ENCODE measurements at regions not wholly inside any gene's neighbourhood (a gene's known extent, or its start where the extent isn't known, plus 50 kb on each side); places are given as distances from the start of the nearest gene placed in this dataset.
A peak's percentile ranks its signal among the peaks of the same experiment; 100 is the strongest.

DNA sequence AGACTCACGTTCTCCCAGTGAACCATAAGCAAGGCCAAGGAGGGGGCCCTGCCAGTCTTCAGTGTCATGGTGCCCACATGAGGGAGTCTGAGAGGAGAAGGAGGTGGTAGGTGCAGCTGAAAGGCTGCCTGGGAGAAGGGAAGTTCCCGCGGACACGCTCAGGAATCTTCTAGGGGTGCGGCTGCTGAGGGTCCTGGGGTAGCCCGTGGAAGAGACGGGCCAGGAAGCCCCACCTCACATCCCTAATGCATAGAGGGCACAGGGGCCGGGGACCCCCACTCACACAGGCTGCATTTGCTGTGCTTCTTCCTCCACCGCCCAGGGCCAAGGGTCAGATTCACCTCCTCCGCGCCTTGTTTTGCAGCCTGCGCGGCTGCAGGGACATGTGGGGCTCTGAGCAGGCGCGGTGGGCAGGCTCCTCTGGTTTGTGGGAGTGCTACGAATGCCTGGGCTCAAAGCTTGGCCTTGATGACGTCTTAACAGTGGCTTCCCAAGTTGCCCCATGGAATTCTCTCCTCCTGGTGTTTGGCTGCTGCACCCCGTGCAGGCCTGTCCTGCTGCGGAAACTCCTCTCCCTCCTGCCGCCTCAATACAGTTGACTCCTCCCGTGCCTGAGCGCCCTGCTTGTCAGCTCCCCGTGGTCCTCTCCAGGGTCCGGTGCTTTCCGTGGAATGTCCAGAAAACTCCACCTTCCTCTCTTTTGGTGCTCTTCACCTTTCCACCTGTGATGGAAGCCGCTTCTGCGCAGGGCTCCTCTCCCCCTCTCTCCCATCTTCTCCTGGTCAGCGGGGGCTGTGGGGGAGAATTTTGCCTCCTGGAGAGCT lies 95.7 kb downstream of the VAPA start:
- Histone ChIP-seq H3K4me1 (peaks cover 14% of the 10 kb centered on the region), H3K27ac (no peak overlapping the region)
- no peak for ATAC-seq

DNA sequence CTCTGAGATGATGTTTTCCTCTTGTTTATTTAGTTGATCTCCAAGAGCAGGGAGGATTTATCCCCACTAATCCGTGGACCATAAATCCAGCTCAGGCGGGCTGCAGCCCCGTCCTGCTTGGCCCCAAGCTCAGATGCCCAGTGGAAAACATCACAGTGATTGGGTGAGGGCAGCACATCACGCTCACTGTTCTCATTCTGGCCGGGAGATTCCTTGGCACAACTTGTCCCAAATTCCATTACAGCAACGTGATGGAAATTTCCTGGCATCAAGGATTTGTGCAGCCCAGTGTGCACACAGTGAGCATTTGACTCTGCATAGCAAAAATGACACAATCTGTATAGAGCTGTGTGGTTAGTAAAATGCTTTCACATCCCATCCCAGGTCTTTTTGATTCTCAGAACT lies 96.8 kb downstream of the VAPA start:
- intact Hi-C loops (cut with DNase I) = no loop called here
- no peak overlapping the region for H3K27ac ChIP-seq
- WGBS, 3 donors = 5 to 11% (median 9%) methylated on average over 6 of the region's 6 CpGs
- no peak overlapping the region for H3K4me3 ChIP-seq
- TF ChIP-seq, protein P1, sequence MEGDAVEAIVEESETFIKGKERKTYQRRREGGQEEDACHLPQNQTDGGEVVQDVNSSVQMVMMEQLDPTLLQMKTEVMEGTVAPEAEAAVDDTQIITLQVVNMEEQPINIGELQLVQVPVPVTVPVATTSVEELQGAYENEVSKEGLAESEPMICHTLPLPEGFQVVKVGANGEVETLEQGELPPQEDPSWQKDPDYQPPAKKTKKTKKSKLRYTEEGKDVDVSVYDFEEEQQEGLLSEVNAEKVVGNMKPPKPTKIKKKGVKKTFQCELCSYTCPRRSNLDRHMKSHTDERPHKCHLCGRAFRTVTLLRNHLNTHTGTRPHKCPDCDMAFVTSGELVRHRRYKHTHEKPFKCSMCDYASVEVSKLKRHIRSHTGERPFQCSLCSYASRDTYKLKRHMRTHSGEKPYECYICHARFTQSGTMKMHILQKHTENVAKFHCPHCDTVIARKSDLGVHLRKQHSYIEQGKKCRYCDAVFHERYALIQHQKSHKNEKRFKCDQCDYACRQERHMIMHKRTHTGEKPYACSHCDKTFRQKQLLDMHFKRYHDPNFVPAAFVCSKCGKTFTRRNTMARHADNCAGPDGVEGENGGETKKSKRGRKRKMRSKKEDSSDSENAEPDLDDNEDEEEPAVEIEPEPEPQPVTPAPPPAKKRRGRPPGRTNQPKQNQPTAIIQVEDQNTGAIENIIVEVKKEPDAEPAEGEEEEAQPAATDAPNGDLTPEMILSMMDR (IDR thresholded peaks at IDR 0.05) = no peak
- peak; percentile 85 to 92 (median 88) for ATAC-seq
- no peaks in the 10 kb centered on the region for H3K9me3 ChIP-seq
- peaks cover 24% of the 10 kb centered on the region for H3K4me1 ChIP-seq
- DNase-seq = peak; percentile 28 to 71
- no peaks in the 10 kb centered on the region for H3K27me3 ChIP-seq (ENCODE audit: insufficient read depth in 3 of 3, low read length in 2 of 3)
- H3K36me3 ChIP-seq (ENCODE audit: insufficient read depth in 1 of 2, low read depth in 1 of 2) = no peaks in the 10 kb centered on the region

More for the DNA sequence above, 95.7 kb downstream of the VAPA start:
- Histone ChIP-seq H3K4me3 (no peak overlapping the region), H3K27me3 (ENCODE audit: insufficient read depth in 3 of 3, low read length in 2 of 3) (no peaks in the 10 kb centered on the region), H3K36me3 (ENCODE audit: insufficient read depth in 1 of 2, low read depth in 1 of 2) (no peaks in the 10 kb centered on the region), H3K9me3 (no peaks in the 10 kb centered on the region)
- no peak for DNase-seq
- 91 to 94% (median 92%) methylated on average over 28 of the region's 28 CpGs for WGBS, 3 donors
- intact Hi-C loops (cut with DNase I) = no loop called here
- TF ChIP-seq, protein P1 (IDR thresholded peaks at IDR 0.05) = no peak

DNA sequence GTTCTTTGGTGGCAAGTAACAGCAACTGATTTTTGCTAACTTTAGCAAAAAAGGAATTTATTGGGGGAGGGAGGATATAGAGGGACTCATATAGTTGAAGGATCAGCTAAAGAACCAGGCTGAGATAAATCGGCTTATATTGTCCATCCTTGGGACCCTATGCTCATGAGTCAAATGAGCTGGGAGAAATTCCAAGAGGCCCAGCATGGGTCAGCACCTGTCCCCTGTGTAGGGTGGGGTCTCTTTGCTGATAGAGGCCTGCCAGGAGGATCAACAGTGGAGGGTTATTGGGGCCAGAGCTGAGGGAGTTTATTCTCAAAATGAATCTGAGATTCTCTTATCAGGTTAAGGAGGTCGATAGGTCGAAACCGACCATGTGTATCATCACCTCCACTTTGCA lies 97.2 kb downstream of the VAPA start:
- WGBS, 3 donors = 69 to 81% (median 76%) methylated on average over 4 of the region's 4 CpGs
- Histone ChIP-seq H3K4me3 (no peak overlapping the region), H3K27me3 (ENCODE audit: insufficient read depth in 3 of 3, low read length in 2 of 3) (no peaks in the 10 kb centered on the region), H3K9me3 (no peaks in the 10 kb centered on the region), H3K27ac (no peak overlapping the region), H3K36me3 (ENCODE audit: insufficient read depth in 1 of 2, low read depth in 1 of 2) (no peaks in the 10 kb centered on the region), H3K4me1 (peaks cover 28% of the 10 kb centered on the region)
- intact Hi-C loops (cut with DNase I) = no loop called here
- TF ChIP-seq, protein P1 (IDR thresholded peaks at IDR 0.05) = no peak
- DNase-seq (no peak), ATAC-seq (no peak)

DNA sequence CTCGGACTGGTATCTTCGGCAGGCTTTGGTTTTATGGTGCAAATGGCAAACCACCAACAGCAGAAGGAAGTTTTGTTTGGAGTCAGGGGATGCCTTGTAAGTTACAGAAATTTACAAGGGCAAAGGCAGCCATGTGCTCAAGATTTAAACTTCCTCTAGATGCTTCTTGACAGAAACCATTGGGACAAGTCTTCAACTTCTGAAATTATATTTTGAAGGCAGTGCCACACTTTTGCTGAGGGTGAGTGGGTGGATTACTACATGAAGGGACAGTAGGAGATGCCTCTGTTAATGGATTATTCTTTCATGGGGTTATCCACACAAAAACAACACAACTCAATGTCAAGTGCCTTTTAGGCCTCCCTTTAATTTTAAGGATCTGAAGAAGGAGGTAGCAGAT lies 97.9 kb downstream of the VAPA start:
- Histone ChIP-seq H3K4me1 (peaks cover 23% of the 10 kb centered on the region), H3K27ac (no peak overlapping the region), H3K4me3 (no peak overlapping the region), H3K36me3 (ENCODE audit: insufficient read depth in 1 of 2, low read depth in 1 of 2) (no peaks in the 10 kb centered on the region), H3K9me3 (no peaks in the 10 kb centered on the region), H3K27me3 (ENCODE audit: insufficient read depth in 3 of 3, low read length in 2 of 3) (no peaks in the 10 kb centered on the region)
- DNase-seq = no peak
- no peak for ATAC-seq
- WGBS, 3 donors = 81 to 88% (median 81%) methylated on average over 2 of the region's 2 CpGs
- TF ChIP-seq, protein P1 (IDR thresholded peaks at IDR 0.05) = no peak
- intact Hi-C loops (cut with DNase I) = no loop called here

DNA sequence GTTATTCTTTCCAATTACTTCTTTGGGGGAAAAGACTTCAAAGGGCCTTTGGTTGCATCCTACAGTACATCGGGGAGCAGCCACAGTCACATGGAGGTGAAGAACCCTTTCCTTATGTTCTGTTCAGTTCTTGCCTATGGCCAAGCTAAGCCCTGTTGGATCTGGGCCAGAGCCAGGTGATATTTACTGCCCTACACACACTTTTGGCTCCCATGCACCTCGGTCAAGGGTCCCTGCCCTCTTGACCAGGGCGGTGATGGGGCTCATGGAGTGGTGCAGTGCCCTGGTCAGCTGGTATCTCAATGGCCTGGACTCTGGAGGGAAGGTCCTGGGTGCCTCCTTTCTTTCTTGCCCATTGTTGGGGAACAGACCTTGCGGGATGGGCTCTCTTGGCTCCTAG lies 98.7 kb downstream of the VAPA start:
- Histone ChIP-seq H3K4me1 (peaks cover 23% of the 10 kb centered on the region), H3K27me3 (ENCODE audit: insufficient read depth in 3 of 3, low read length in 2 of 3) (no peaks in the 10 kb centered on the region), H3K27ac (no peak overlapping the region), H3K36me3 (ENCODE audit: insufficient read depth in 1 of 2, low read depth in 1 of 2) (no peaks in the 10 kb centered on the region), H3K4me3 (no peak overlapping the region), H3K9me3 (no peaks in the 10 kb centered on the region)
- TF ChIP-seq, protein P1 (IDR thresholded peaks at IDR 0.05) = no peak
- ATAC-seq (no peak), DNase-seq (no peak)
- 93 to 100% (median 97%) methylated on average over 4 of the region's 4 CpGs for whole genome bisulfite sequencing, 3 donors
- intact Hi-C loops (cut with DNase I) = no loop called here

Measured in psoas muscle (tissue), 7 donors.